GM23338 (cell line): ENCODE measurements at regions not wholly inside any gene's neighbourhood (a gene's known extent, or its start where the extent isn't known, plus 50 kb on each side); places are given as distances from the start of the nearest gene placed in this dataset.

Source experiments
- ATAC-seq: fragments of 200-7000 bp; cut with Tn5 transposase; 3 replicates; pipeline ENCODE4 v1.9.1; 2020
- DNase-seq: peaks from one replicate; pipeline ENCODE4 v3.0.0-alpha.2; 2015; ENCODE audit warnings: low spot score
- H2AFZ ChIP-seq: fragments of 200-600 bp; sonication (generic); 2 replicates; pipeline ENCODE4 v1.8.0; 2016; ENCODE audit warnings: antibody characterized with exemption, mild to moderate bottlenecking, moderate library complexity
- H3F3A ChIP-seq: fragments of 200-600 bp; sonication (generic); replicated peaks from 2 replicates; pipeline ENCODE4 v1.8.0; 2017; ENCODE audit warnings: antibody characterized with exemption, mixed run types, low read depth
- H3K27ac ChIP-seq: fragments of 200-600 bp; sonication (generic); 2 replicates; pipeline ENCODE4 v1.6.1; 2016; ENCODE audit warnings: low read depth
- H3K27me3 ChIP-seq: fragments of 200-600 bp; sonication (generic); 2 replicates; pipeline ENCODE4 v1.8.0; 2016; ENCODE audit warnings: mild to moderate bottlenecking, mixed run types, moderate library complexity; ENCODE audit not compliant: insufficient read depth
- H3K36me3 ChIP-seq: fragments of 200-600 bp; sonication (generic); 2 replicates; pipeline ENCODE4 v1.8.0; 2016; ENCODE audit warnings: mild to moderate bottlenecking; ENCODE audit not compliant: insufficient read depth
- H3K4me1 ChIP-seq: fragments of 200-600 bp; sonication (generic); 2 replicates; pipeline ENCODE4 v1.8.0; 2016; ENCODE audit warnings: mild to moderate bottlenecking, moderate library complexity; ENCODE audit not compliant: insufficient read depth
- H3K4me2 ChIP-seq: fragments of 200-600 bp; sonication (generic); 2 replicates; pipeline ENCODE4 v1.7.1; 2017; ENCODE audit warnings: mixed run types
- H3K4me3 ChIP-seq: fragments of 200-600 bp; sonication (generic); 2 replicates; pipeline ENCODE4 v1.6.1; 2016; ENCODE audit warnings: mixed run types
- H3K79me2 ChIP-seq: fragments of 200-600 bp; sonication (generic); replicated peaks from 2 replicates; pipeline ENCODE4 v1.8.0; 2017; ENCODE audit warnings: mild to moderate bottlenecking; ENCODE audit not compliant: insufficient read depth
- H3K9me2 ChIP-seq: fragments of 200-600 bp; sonication (generic); 2 replicates; pipeline ENCODE4 v1.8.0; 2017; ENCODE audit not compliant: insufficient read depth
- H4K20me1 ChIP-seq: fragments of 200-600 bp; sonication (generic); replicated peaks from 2 replicates; pipeline ENCODE4 v1.8.0; 2017; ENCODE audit warnings: mild to moderate bottlenecking; ENCODE audit not compliant: insufficient read depth
- H3K27ac Mint-ChIP-seq: 2 replicates; pipeline ENCODE4 v1.8.0; 2020; ENCODE audit warnings: inconsistent platforms, mild to moderate bottlenecking, moderate library complexity, mixed read lengths
- H3K27me3 Mint-ChIP-seq: 3 replicates; pipeline ENCODE4 v1.8.0; 2022; ENCODE audit warnings: low read depth, mild to moderate bottlenecking, moderate library complexity, mixed read lengths, inconsistent platforms; ENCODE audit not compliant: insufficient read depth, poor library complexity
- H3K36me3 Mint-ChIP-seq: 3 replicates; pipeline ENCODE4 v1.8.0; 2021; ENCODE audit warnings: low read depth, mild to moderate bottlenecking, inconsistent platforms, moderate library complexity, mixed read lengths
- H3K4me1 Mint-ChIP-seq: 3 replicates; pipeline ENCODE4 v1.8.0; 2020; ENCODE audit warnings: mild to moderate bottlenecking, inconsistent platforms, mixed read lengths
- H3K4me3 Mint-ChIP-seq: 3 replicates; pipeline ENCODE4 v1.8.0; 2021; ENCODE audit warnings: moderate library complexity, mild to moderate bottlenecking, inconsistent platforms, mixed read lengths
- H3K9me3 Mint-ChIP-seq: 3 replicates; pipeline ENCODE4 v1.8.0; 2020; ENCODE audit warnings: moderate library complexity, mild to moderate bottlenecking, inconsistent platforms, mixed read lengths
- ETS1 ChIP-seq: IDR thresholded peaks from 2 replicates; pipeline ENCODE4 v1.6.1; 2016; ENCODE audit warnings: antibody characterized with exemption
- EZH2 ChIP-seq: fragments of 200-600 bp; sonication (generic); IDR thresholded peaks from one replicate; pipeline ENCODE4 v1.8.0; 2017; ENCODE audit warnings: antibody characterized with exemption, mild to moderate bottlenecking, low read depth; ENCODE audit not compliant: unreplicated experiment
- NANOG ChIP-seq: IDR thresholded peaks from 2 replicates; pipeline ENCODE4 v1.6.1; 2016; ENCODE audit warnings: antibody characterized with exemption, borderline replicate concordance

- no peaks in the 10 kb centered on the region for H4K20me1 ChIP-seq
- H3F3A ChIP-seq = no peaks in the 10 kb centered on the region
- Mint-ChIP-seq H3K27ac (no peak overlapping the region), H3K4me1 (peaks cover 15% of the 10 kb centered on the region), H3K4me3 (no peak overlapping the region), H3K27me3 (no peaks in the 10 kb centered on the region), H3K9me3 (no peaks in the 10 kb centered on the region; the same call in 2 of the 3 replicates), H3K36me3 (peaks cover 7% of the 10 kb centered on the region; the same call in 1 of the 3 replicates)
- H3K36me3 ChIP-seq = no peaks in the 10 kb centered on the region
- H2AFZ ChIP-seq = no peak overlapping the region
- H3K9me2 ChIP-seq = no peaks in the 10 kb centered on the region
- H3K4me1 ChIP-seq = peaks cover 14% of the 10 kb centered on the region
- H3K4me2 ChIP-seq = peak overlapping the region; percentile 54; the same call in 1 of the 2 replicates
- TF ChIP-seq EZH2 (no peak), ETS1 (no peak)
- H3K27me3 ChIP-seq = no peaks in the 10 kb centered on the region
- no peak for ATAC-seq
- no peak overlapping the region for H3K4me3 ChIP-seq
- no peaks in the 10 kb centered on the region for H3K79me2 ChIP-seq
- no peak for DNase-seq
- H3K27ac ChIP-seq = no peak overlapping the region
Measured at GRCh38 chr1:219265026-219265515, 91.4 kb downstream of the LYPLAL1 start.

- Histone ChIP-seq H3K4me2 (peak overlapping the region; percentile 54), H3K27me3 (no peaks in the 10 kb centered on the region), H3K79me2 (no peaks in the 10 kb centered on the region), H3F3A (no peaks in the 10 kb centered on the region), H3K36me3 (no peaks in the 10 kb centered on the region), H4K20me1 (no peaks in the 10 kb centered on the region), H3K9me2 (no peaks in the 10 kb centered on the region), H3K4me1 (peaks cover 14% of the 10 kb centered on the region), H3K27ac (no peak overlapping the region), H2AFZ (no peak overlapping the region), H3K4me3 (no peak overlapping the region)
- DNase-seq (peak; percentile 16), ATAC-seq (peak; percentile 71)
- Mint-ChIP-seq H3K36me3 (peaks cover 7% of the 10 kb centered on the region; the same call in 1 of the 3 replicates), H3K27ac (peak overlapping the region; percentile 78), H3K4me1 (peaks cover 14% of the 10 kb centered on the region), H3K4me3 (peak overlapping the region; percentile 42; the same call in 2 of the 3 replicates), H3K9me3 (no peaks in the 10 kb centered on the region; the same call in 2 of the 3 replicates), H3K27me3 (no peaks in the 10 kb centered on the region)
- peak; percentile 26; the same call in 1 of the 2 replicates for TF ChIP-seq NANOG
- TF ChIP-seq ETS1 = no peak
Measured at GRCh38 chr1:219264561-219264960, 90.9 kb downstream of the LYPLAL1 start.
